22Rv1 (cell line): ENCODE measurements at regions not wholly inside any gene's neighbourhood (a gene's known extent, or its start where the extent isn't known, plus 50 kb on each side); places are given as distances from the start of the nearest gene placed in this dataset.

Experiments
- H3K27ac ChIP-seq: fragments of 450-650 bp; 2 replicates; pipeline ENCODE4 v1.5.1; 2017
- CTCF ChIP-seq: fragments of 450-650 bp; IDR thresholded peaks from 2 replicates; pipeline ENCODE4 v1.5.1; 2017; ENCODE audit warnings: mild to moderate bottlenecking
- ZFX ChIP-seq: fragments of 450-650 bp; IDR thresholded peaks from 2 replicates; pipeline ENCODE4 v1.6.1; 2017; ENCODE audit warnings: antibody characterized with exemption, borderline replicate concordance

- no peak overlapping the region for H3K27ac ChIP-seq
- TF ChIP-seq ZFX = no peak
- TF ChIP-seq CTCF = no peak
These were observed 496.6 kb upstream of the EPHA7 start for GRCh38 chr6:93915961-93916360.

DNA sequence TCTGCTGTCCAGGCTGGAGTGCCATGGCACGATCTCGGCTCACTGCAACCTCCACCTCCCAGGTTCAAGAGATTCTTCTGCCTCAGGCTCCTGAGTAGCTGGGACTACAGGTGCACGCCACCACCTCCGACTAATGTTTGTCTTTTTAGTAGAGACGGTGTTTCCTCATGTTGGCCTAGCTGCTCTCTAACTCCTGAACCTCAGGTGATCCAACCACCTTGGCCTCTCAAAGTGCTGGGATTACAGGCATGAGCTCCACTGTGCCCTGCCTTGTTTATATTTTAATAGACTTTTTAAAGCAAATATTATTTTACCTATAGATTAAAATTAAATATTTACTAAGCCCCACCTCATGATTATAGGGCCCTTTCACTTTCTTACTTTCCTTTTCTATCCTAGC is 483.2 kb upstream of the EPHA7 start:
- H3K27ac ChIP-seq = no peak overlapping the region
- TF ChIP-seq ZFX (no peak), CTCF (no peak)

DNA sequence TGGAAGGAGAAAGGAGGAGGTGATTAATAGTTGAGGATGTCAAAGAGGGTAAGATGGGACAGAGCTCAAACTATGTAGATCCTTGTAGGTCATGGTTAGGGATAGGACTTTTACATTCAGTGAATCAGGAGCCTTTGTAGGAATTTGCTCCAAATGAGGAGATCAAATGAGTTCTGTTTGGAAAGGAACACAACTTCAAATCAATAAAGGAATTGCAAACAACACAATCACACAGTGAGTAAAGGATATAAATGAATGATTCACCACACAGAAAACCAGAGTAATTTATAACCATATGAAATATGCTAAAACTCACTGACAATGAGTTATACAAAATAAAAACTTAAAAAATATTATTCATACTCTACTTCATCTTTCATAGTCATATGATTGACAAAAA is 480.8 kb upstream of the EPHA7 start:
- no peak for TF ChIP-seq ZFX
- H3K27ac ChIP-seq = no peak overlapping the region

GRCh38 chr6:93896081-93896480 is 476.7 kb upstream of the EPHA7 start:
- H3K27ac ChIP-seq = no peak overlapping the region
- no peak for TF ChIP-seq ZFX
- TF ChIP-seq CTCF = no peak

DNA sequence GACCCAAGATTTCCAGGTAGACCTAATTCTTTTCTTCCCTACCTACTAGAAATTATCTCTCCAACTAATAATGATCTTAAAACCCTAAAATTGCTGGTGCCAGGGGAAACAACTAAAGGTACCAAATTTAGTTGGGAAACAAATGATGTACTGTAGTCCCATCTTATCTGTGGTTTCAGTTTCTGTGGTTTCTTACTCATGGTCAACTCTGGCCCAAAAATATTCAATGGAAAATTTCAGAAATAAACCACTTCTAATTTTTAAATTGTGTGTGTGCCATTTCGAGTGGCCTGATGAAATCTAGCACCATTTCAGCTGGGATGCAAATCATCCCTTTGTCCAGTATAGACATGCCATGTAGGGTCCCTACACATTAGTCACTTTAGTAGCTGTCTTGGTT is 475.2 kb upstream of the EPHA7 start:
- H3K27ac ChIP-seq = no peak overlapping the region
- TF ChIP-seq CTCF = no peak
- no peak for TF ChIP-seq ZFX

GRCh38 chr6:93889713-93890112 is 470.4 kb upstream of the EPHA7 start:
- H3K27ac ChIP-seq = no peak overlapping the region
- no peak for TF ChIP-seq CTCF
- no peak for TF ChIP-seq ZFX

DNA sequence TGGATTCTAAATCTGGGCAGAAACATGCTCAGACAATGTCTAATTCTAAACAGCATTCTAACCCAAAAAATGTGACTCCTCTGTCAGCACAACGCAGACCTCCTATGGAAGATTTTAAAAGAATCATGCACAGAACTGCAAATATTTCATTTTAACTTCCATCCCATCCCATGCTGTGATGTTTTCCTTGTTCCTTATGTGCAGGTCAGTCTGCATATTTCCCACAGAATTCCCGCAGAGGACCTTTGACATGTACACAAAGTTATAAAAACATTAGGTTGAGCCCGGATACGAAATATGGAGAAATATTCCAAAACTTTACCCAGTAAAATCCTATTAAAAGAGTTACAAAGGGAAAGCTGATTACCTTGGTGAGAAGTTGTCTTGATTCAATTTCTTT is 467.1 kb upstream of the EPHA7 start:
- H3K27ac ChIP-seq = no peak overlapping the region
- TF ChIP-seq ZFX (no peak), CTCF (no peak)

- H3K27ac ChIP-seq = no peak overlapping the region
These were observed 440.6 kb upstream of the EPHA7 start for GRCh38 chr6:93859971-93860370.

More at GRCh38 chr6:93859971-93860370, 440.6 kb upstream of the EPHA7 start:
- TF ChIP-seq CTCF = no peak
- TF ChIP-seq ZFX = no peak
